ENCODE measurements at regions not wholly inside any gene's neighbourhood (a gene's known extent, or its start where the extent isn't known, plus 50 kb on each side); places are given as distances from the start of the nearest gene placed in this dataset.

DNA sequence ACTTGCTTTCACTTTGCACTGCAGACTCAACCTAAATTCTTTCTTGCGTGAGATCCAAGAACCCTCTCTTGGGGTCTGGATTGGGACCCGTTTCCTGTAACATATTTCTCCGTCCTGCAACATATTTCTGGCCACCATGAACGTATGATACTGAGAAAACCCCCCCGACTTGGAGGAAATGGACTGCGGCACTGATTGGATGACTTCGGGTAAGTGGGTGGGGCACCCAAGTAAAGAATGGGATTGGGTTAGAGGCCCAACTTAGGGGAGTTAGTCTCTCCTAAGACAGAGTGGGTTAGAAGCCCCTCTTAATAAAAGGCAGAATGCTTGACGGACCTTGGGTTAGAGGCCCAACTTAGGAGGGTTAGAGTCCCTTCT, 690.4 kb downstream of the UQCRFS1 start:
- no peaks in the 10 kb centered on the region for H3F3A ChIP-seq (ENCODE audit: low read depth)
- H3K27me3 ChIP-seq (ENCODE audit: insufficient read depth, low read length, poor library complexity, severe bottlenecking): no peaks in the 10 kb centered on the region
- H3K9me2 ChIP-seq (replicated peaks; ENCODE audit: low read depth, low read length): no peaks in the 10 kb centered on the region
- peaks cover 4% of the 10 kb centered on the region; the same call in 1 of the 2 replicates for H3K9me3 ChIP-seq (ENCODE audit: insufficient read depth, low read depth, low read length)
- no peak overlapping the region for H2AFZ ChIP-seq (ENCODE audit: low read length)
- H4K20me1 ChIP-seq (ENCODE audit: insufficient read depth, low read length, poor library complexity, severe bottlenecking): no peaks in the 10 kb centered on the region
- H3K4me3 ChIP-seq (ENCODE audit: low read length, poor library complexity, severe bottlenecking): no peak overlapping the region
- H3K4me1 ChIP-seq (ENCODE audit: insufficient read depth, low read length, poor library complexity, severe bottlenecking): no peaks in the 10 kb centered on the region
- H3K4me2 ChIP-seq (ENCODE audit: low read depth, low read length, poor library complexity, severe bottlenecking): no peak overlapping the region
- TF ChIP-seq EZH2phosphoT487 (IDR thresholded peaks at IDR 0.05; ENCODE audit: borderline replicate concordance): no peak
- no peaks in the 10 kb centered on the region for H3K79me2 ChIP-seq (ENCODE audit: insufficient read depth, low read length)
- no peaks in the 10 kb centered on the region for H3K36me3 ChIP-seq (ENCODE audit: insufficient read depth, low read length)
- H3K9ac ChIP-seq (ENCODE audit: low read depth, low read length, poor library complexity, severe bottlenecking): no peak overlapping the region

- no peak overlapping the region for H3K4me3 ChIP-seq (ENCODE audit: low read length, poor library complexity, severe bottlenecking)
- no peak overlapping the region for H3K9ac ChIP-seq (ENCODE audit: low read depth, low read length, poor library complexity, severe bottlenecking)
- TF ChIP-seq, protein P1, sequence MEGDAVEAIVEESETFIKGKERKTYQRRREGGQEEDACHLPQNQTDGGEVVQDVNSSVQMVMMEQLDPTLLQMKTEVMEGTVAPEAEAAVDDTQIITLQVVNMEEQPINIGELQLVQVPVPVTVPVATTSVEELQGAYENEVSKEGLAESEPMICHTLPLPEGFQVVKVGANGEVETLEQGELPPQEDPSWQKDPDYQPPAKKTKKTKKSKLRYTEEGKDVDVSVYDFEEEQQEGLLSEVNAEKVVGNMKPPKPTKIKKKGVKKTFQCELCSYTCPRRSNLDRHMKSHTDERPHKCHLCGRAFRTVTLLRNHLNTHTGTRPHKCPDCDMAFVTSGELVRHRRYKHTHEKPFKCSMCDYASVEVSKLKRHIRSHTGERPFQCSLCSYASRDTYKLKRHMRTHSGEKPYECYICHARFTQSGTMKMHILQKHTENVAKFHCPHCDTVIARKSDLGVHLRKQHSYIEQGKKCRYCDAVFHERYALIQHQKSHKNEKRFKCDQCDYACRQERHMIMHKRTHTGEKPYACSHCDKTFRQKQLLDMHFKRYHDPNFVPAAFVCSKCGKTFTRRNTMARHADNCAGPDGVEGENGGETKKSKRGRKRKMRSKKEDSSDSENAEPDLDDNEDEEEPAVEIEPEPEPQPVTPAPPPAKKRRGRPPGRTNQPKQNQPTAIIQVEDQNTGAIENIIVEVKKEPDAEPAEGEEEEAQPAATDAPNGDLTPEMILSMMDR (conservative IDR thresholded peaks at IDR 0.05; ENCODE audit: low read length): no peak
- TF ChIP-seq EZH2phosphoT487 (IDR thresholded peaks at IDR 0.05; ENCODE audit: borderline replicate concordance): no peak
- peaks cover 4% of the 10 kb centered on the region; the same call in 1 of the 2 replicates for H3K9me3 ChIP-seq (ENCODE audit: insufficient read depth, low read depth, low read length)
- H2AFZ ChIP-seq (ENCODE audit: low read length): no peak overlapping the region
- no peaks in the 10 kb centered on the region for H3F3A ChIP-seq (ENCODE audit: low read depth)
- H3K36me3 ChIP-seq (ENCODE audit: insufficient read depth, low read length): no peaks in the 10 kb centered on the region
- no peak overlapping the region for H3K4me2 ChIP-seq (ENCODE audit: low read depth, low read length, poor library complexity, severe bottlenecking)
- no peaks in the 10 kb centered on the region for H3K27me3 ChIP-seq (ENCODE audit: insufficient read depth, low read length, poor library complexity, severe bottlenecking)
- H3K4me1 ChIP-seq (ENCODE audit: insufficient read depth, low read length, poor library complexity, severe bottlenecking): no peaks in the 10 kb centered on the region
- H4K20me1 ChIP-seq (ENCODE audit: insufficient read depth, low read length, poor library complexity, severe bottlenecking): no peaks in the 10 kb centered on the region
- H3K79me2 ChIP-seq (ENCODE audit: insufficient read depth, low read length): no peaks in the 10 kb centered on the region
- no peaks in the 10 kb centered on the region for H3K9me2 ChIP-seq (replicated peaks; ENCODE audit: low read depth, low read length)
Observed at GRCh38 chr19:28521614-28522544, 691.1 kb downstream of the UQCRFS1 start.

- Histone ChIP-seq H2AFZ (ENCODE audit: low read length) (no peak overlapping the region), H3K9me3 (ENCODE audit: insufficient read depth, low read depth, low read length) (peaks cover 4% of the 10 kb centered on the region; the same call in 1 of the 2 replicates)
- TF ChIP-seq, protein P1 (conservative IDR thresholded peaks at IDR 0.05; ENCODE audit: low read length): no peak
- no peak for TF ChIP-seq EZH2phosphoT487 (IDR thresholded peaks at IDR 0.05; ENCODE audit: borderline replicate concordance)
Observed at GRCh38 chr19:28520998-28521568, 691.9 kb downstream of the UQCRFS1 start.

More at GRCh38 chr19:28520998-28521568, 691.9 kb downstream of the UQCRFS1 start:
- Histone ChIP-seq H3K27me3 (ENCODE audit: insufficient read depth, low read length, poor library complexity, severe bottlenecking) (no peaks in the 10 kb centered on the region), H3K4me1 (ENCODE audit: insufficient read depth, low read length, poor library complexity, severe bottlenecking) (no peaks in the 10 kb centered on the region), H4K20me1 (ENCODE audit: insufficient read depth, low read length, poor library complexity, severe bottlenecking) (no peaks in the 10 kb centered on the region), H3K79me2 (ENCODE audit: insufficient read depth, low read length) (no peaks in the 10 kb centered on the region), H3K9ac (ENCODE audit: low read depth, low read length, poor library complexity, severe bottlenecking) (no peak overlapping the region), H3K4me2 (ENCODE audit: low read depth, low read length, poor library complexity, severe bottlenecking) (no peak overlapping the region), H3F3A (ENCODE audit: low read depth) (no peaks in the 10 kb centered on the region), H3K36me3 (ENCODE audit: insufficient read depth, low read length) (no peaks in the 10 kb centered on the region), H3K4me3 (ENCODE audit: low read length, poor library complexity, severe bottlenecking) (no peak overlapping the region), H3K9me2 (replicated peaks; ENCODE audit: low read depth, low read length) (no peaks in the 10 kb centered on the region)

Data from Loucy (cell line).